Suppressor macrophage treated with lipopolysaccharide for 4 hours (primary cell): ENCODE measurements at regions not wholly inside any gene's neighbourhood (a gene's known extent, or its start where the extent isn't known, plus 50 kb on each side); places are given as distances from the start of the nearest gene placed in this dataset.

ENCODE experiments used
- DNase-seq: peaks from one replicate; pipeline ENCODE4 v3.0.0-alpha.2; 2020

DNA sequence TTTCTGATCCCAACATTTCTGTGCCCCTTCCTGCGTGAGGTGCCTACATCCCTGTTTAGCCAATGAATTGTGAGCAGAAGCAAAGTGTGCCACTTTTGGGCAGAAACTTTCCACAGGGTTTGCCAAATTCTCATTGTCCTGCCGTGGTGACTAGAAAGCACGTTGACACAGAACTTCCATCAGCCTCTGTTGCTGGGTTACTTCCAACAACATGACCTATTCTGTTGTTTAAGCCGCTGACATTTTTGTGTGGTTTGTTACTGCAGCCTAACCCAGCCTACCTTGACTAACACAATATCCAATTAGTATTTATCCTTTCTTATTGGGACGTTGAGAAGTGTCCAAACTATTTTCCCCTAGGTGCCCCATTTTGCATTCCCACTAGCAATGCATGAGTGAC lies 136.8 kb downstream of the URB2 start:
- no peak for DNase-seq

- no peak for DNase-seq
Measured at GRCh38 chr1:229768232-229768631, 142.2 kb downstream of the URB2 start.

GRCh38 chr1:229769006-229769405 lies 143.0 kb downstream of the URB2 start:
- no peak for DNase-seq

GRCh38 chr1:229769809-229770208 lies 143.8 kb downstream of the URB2 start:
- DNase-seq: no peak

DNA sequence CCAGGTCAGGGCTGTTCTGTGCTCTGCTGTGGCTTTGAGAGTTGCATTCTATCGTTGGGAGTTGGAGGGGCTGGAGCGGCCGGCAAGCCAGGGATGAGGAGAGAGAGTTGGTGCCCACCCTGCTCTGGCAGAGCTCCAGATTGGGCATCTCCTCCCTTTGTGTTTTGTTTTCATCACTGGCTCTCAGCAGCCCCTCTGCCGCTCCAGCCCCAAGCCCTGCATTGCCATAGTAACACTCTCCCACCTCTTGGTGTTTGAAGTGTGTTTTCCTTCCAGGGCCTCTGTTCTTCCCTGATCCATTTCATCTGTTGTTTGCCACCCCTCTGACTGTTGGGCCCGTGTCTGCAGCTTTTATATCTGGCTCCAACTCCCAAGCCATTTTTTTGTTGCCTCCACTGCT lies 152.7 kb downstream of the URB2 start:
- no peak for DNase-seq

DNA sequence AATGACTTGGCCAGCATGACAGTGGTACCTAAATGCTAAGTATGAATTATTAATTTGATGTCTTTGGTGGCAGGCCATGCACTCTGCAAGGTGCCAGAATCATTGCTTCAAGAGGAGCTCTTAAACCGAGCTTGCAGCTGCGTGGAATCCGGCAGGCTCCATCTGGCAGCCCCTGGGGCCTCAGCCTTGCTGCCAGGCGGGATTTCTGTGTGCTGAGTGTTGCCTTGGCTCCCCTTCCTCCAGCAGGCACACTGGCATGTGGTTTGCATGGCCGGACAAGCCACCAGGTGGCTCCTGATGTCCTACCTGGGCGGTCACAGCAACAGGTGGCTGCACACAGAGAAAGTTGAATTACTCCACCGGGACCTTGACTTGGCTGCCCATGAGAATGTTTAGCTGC lies 155.4 kb downstream of the URB2 start:
- no peak for DNase-seq

DNA sequence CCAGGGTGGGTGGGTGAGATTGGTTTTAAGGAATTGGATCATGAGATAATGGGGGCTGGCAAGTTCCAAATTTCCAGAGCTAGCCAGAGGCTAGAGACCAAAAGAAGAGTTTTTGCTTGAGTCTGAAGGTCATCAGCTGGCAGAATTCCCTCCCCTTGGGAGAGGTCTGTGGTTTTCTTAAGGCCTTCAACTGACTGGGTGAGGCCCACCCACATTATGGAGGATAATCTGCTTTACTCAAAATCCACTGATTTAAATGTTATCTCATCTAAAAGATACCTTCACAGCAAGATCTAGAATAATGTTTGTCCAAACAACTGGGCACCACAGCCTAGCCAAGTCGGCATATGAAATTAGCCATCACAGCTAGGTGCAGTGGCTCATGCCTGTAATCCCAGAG lies 156.4 kb downstream of the URB2 start:
- no peak for DNase-seq

GRCh38 chr1:229784834-229785233 lies 158.8 kb downstream of the URB2 start:
- no peak for DNase-seq

DNA sequence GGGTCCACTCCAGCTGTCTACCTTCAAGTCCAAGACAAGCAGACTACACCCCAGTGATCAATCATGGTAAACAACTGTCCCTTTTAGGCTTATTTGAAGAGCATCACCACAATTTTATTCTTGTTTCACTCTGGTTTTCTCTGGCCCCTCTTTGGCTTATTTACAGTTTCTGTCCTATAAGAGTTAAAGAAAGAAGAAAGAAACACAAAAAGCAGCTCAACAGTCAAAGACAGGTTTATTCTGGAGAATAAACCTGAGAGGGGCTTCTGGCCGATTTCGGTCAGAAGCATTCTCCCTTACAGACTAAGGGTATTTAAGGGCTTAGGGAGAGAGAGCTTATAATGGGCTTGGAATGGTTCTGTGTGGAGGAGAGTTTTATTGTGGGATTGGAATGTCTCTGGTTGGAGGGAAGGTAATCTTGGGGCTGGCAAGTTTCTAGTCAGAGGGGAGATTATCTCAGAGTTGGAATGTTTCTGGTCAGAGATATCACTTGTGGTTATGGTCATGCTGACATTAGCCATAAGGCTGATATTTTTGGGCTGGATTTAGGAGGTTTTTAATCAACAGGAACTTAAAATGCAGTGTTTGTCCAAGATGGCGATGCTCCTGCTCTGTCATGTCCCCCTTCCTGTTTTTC lies 161.0 kb downstream of the URB2 start:
- no peak for DNase-seq

DNA sequence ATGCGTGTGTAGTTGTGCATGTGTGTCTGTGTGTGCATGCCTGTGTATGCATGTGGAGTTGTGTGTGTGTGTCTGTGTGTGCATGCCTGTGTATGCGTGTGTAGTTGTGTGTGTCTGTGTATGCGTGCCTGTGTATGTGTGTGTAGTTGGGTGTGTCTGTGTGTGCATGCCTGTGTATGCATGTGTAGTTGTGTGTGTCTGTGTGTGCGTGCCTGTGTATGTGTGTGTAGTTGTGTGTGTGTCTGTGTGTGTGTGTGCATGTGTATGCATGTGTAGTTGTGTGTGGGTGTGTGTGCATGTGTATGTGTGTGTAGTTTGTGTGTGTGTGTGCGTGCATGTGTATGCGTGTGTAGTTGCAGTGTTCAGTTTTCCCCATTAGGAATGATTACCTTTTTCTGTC lies 162.0 kb downstream of the URB2 start:
- DNase-seq: no peak

- no peak for DNase-seq
Measured at GRCh38 chr1:229792012-229792975, 166.2 kb downstream of the URB2 start.

- DNase-seq: no peak
Measured at GRCh38 chr1:229793488-229793887, 167.4 kb downstream of the URB2 start.

DNA sequence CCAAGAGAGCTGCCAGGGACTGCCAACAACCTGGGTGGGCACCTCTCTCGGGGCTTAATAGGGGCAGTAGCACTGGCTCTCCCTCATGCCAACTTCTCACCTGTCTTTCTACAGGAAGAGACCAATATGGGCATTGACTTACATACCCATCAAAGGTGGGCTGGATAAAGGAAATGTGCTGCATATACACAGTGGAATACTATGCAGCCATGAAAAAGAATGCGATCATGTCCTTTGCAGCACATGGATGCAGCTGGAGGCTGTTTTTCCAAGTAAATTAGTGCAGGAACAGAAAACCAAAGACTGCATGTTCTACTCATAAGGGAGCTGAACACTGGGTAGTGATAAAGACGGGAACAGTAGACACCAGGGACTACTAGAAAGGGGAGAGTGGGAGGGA lies 172.5 kb downstream of the URB2 start:
- DNase-seq: no peak

DNA sequence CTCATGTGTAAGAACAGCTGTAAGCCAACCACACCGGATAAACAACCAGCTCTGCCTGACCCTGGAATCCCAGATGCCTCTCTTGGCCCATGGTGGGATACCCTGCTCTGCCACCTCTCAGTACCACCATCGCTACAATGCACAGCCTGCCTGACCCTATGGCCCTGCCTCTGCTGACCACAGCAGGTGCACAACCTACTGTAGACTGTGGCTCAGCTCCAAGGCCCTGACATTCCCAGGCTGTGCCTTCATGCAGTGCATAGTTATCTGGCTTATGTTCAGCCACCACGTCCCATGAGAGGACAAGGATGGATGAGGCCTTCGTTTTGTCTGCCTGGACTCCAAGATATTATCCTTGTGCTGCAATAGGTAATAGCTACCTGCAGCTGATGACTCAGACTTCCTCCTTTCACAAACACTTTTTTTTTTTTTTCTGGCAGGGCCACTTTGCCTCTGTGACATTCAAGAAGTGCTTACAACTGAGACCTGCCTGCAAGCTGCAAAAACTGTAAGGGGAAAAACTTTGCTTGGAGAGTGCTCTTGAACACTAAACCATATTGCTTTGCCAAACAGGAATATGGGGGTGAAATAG lies 177.7 kb downstream of the URB2 start:
- no peak for DNase-seq

GRCh38 chr1:229808272-229808671 lies 182.2 kb downstream of the URB2 start:
- no peak for DNase-seq

DNA sequence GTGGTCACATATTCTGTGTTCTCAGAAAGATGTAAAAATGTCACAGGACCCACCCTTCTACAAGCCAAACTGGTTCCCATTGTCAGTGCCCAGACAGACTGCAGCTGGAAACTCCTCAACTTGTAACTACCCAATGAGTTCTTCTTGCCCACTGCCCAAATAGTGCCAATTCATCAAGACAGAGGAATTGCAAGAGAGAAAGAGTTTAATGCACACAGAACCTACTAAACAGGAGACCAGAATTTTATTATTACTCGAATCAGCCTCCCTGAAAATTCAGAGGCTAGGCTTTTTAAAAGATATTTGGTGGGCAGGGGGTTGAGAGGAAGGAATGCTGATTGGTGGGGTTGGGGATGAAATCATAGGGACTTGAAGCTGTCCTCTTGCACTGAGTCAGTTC lies 184.1 kb downstream of the URB2 start:
- DNase-seq: no peak

- DNase-seq: no peak
Measured at GRCh38 chr1:229810961-229811360, 184.9 kb downstream of the URB2 start.

- DNase-seq: no peak
Measured at GRCh38 chr1:229812148-229812547, 186.1 kb downstream of the URB2 start.

- DNase-seq: no peak
Measured at GRCh38 chr1:229812693-229813092, 186.6 kb downstream of the URB2 start.

DNA sequence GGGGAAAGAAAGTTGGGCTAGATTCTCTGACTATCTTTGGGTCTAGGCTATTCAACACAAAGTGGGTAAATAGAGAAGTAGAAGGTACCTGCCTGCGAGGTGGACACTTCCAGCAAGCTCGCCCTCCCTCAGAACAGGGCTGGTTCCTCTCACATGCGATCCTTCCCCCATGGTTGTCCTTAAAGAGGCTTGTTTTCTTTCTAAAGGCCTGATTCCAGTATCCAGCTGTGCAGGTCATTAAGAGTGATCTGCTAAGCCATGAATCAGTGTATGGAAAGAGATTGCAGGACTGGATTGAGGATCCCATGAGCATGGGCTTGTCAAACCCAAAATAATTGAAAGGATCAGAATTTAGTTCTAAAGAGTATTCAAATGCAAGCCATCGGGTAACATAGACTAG lies 189.0 kb downstream of the URB2 start:
- no peak for DNase-seq

GRCh38 chr1:229815961-229816360 lies 189.9 kb downstream of the URB2 start:
- DNase-seq: no peak

- DNase-seq: no peak
Measured at GRCh38 chr1:229817936-229818335, 191.9 kb downstream of the URB2 start.

DNA sequence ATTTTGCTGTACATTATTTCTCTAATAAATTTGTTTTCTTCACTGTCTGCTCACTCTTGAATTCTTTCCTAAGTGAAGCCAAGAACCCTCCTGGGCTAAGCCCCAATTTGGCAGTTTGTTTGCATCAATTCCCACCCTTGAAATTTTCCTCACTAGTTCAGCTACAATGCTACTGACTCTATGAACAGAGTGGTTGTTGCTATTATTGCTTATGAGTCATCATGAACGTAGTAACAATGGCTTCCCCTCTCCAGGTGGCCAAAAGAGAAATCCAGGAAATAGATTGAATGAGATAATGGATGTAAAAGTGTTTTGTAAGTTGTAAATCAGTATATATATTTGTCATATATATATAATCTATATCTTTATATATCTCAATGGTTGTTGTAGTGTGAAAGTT lies 193.0 kb downstream of the URB2 start:
- DNase-seq: no peak

DNA sequence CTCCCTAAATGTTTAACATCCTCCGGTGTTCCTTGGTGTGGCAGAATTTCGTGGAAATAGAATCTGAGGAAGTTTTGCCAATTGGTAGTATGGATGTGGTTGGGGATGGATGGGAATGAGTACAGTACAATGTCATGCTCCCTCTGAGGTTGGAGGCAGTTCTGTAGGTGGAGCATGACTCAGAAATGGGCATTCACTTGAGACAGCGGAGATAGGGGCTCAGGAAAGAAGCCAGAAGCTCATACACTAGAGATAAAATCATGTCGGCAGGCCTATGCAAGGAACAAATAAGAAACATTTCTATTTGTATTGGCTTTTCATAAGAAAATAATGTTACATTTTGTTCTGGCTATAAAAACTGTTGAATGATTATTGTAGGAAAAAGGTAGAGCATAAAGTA lies 196.0 kb downstream of the URB2 start:
- no peak for DNase-seq
